ENCODE measurements at regions not wholly inside any gene's neighbourhood (a gene's known extent, or its start where the extent isn't known, plus 50 kb on each side); places are given as distances from the start of the nearest gene placed in this dataset.

- TF ChIP-seq CTCF (IDR thresholded peaks at IDR 0.05): no peak
- no peak for TF ChIP-seq EZH2 (IDR thresholded peaks at IDR 0.05; ENCODE audit: borderline replicate concordance, insufficient read depth, low read depth, low read length, poor library complexity, severe bottlenecking)
Measured at GRCh38 chr2:143957321-143957720, 562.6 kb downstream of the ZEB2 start.
